Activated CD4-positive, alpha-beta T cell treated with anti-CD3 and anti-CD28 coated beads for 24 hours (primary cell): ENCODE measurements at regions not wholly inside any gene's neighbourhood (a gene's known extent, or its start where the extent isn't known, plus 50 kb on each side); places are given as distances from the start of the nearest gene placed in this dataset.

Experiments
- DNase-seq, 2 donors: peaks; one replicate each; pipeline ENCODE4 v3.0.0-alpha.2; 2020; ENCODE audit warnings: low read depth in 2 of 2

- no peak for DNase-seq
Measured at GRCh38 chr4:136306361-136306760, 1225.9 kb downstream of the PCDH18 start.

DNA sequence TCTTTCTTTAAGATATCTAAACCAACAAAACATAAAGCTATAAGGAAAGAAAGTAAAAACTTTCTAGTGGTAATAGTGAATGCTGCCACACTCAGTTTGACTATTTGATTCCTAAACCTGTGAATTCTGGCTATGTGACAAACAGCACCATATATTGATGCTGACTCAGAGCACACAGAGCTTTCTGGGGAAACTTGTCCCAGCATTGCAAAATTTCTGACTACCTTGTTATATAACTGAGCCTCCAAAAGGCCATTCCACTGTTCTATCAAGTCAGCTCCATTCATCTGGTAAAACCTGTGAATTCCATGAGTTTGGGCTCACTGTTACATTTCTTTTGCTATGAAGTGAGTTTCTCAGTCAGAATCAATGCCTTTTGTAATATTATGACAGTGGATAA lies 1229.7 kb downstream of the PCDH18 start:
- no peak for DNase-seq

- no peak for DNase-seq
Measured at GRCh38 chr4:136301749-136302495, 1230.4 kb downstream of the PCDH18 start.

DNA sequence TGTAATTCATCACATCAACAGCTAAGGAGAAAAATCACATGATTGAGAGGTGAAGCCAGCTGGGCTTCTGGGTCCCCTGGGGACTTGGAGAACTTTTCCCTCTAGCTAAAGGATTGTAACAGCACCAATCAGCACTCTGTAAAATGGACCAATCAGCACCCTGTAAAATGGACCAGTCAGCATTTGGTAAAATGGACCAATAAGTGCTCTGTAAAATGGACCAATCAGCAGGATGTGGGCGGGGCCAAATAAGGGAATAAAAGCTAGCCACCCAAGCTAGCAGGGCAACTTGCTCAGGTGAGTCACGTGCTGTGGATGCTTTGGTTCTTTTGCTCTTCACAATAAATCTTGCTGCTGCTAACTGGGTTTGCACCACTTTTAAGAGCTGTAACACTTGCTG lies 1248.3 kb downstream of the PCDH18 start:
- DNase-seq, result no peak

DNA sequence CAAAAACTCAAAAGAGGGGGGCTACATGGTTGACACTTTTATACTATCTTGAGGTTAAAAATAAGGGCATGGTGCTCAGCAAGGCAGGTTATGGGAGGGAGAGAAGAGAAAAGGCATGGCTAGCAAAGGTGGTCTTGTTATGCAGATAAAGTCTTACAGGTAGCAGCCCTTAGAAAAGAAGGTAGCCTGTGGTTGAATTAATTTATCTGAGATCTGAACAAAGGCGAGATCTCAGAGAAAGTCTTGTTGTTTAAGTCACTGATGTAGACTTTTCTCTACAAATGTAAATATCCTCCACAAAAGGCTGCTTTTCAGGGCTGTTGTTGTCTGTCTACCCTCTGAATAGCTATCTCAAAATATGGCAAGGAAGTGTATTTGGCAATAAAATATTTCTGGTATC lies 1250.4 kb downstream of the PCDH18 start:
- no peak for DNase-seq

DNA sequence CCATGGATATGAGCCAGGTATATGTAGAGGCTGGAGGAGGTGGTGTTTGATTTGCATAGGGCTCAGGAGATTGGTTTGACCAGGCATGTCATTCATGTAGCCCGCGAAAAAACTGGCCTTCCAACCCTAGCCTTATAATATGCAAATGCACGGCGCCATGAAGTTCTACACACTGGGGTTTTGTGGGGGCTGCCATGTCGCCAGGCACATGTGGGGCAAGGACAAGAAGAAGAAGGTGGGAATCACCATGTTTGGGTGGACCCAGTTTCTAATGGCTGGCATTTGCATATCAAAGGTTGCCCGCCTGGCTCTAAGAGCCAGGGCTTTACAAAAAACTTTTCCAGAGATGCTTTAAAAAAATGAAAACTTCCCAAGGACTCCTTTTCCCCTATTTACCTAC lies 1251.0 kb downstream of the PCDH18 start:
- DNase-seq, result no peak

DNA sequence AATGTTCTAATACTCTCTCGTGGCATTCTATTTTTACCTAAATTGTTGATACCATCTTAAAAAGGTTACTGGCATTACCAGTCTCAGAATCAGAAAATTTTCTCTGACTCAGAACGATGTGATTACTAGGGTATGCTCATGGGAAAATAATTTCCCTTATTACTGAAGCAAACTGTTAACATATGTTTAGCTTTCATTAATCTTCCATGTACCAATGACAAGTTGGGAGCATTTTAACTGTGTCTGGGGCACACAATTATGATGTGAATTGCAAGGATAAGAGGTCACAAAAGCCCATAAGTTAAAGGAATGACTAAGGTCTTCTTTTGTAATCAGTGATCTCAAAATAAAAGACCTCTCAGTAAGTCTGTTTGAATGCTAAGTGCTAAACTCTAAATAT lies 1254.6 kb downstream of the PCDH18 start:
- no peak for DNase-seq

DNA sequence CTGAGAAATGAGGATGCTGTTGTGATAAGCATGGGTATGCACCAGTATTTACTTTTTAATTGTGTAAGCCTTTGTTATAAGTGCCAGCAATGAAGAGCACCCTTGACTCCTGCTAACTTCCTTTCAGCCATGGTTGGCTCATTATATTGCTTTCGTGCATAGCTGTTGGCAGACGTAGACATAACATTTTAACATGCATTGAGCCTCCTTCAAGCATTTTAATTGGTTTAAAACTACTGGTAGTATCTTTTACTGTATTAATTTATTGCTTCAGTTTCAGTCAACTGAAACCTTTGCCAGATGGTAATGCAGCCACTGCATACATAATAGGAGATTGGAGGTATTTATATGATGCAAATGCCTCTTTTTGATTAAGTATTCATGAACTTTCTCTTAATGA lies 1285.4 kb downstream of the PCDH18 start:
- DNase-seq, result no peak

GRCh38 chr4:136241221-136241986 lies 1290.9 kb downstream of the PCDH18 start:
- no peak for DNase-seq

- DNase-seq, result no peak
Measured at GRCh38 chr4:136227315-136227714, 1305.0 kb downstream of the PCDH18 start.

GRCh38 chr4:136219592-136220125 lies 1312.6 kb downstream of the PCDH18 start:
- DNase-seq, result no peak

DNA sequence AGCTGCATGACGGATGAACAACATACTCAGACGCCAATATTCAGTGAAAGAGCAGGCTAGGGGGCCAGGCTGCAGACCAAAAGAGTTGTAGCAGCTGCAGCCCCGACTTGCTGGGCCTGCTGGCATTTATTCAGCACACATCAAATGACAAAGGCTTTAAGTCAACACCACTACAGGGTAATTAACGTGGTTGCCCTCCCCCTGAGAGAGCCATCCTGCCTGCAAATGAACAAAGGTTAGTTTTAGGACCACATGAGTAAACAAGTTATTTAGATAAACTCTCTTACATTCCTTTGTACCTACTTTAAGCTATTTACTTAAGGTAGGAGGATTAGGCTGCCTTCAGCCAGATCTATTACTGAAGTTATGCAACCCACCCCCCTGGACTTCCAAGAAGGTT lies 1329.1 kb downstream of the PCDH18 start:
- DNase-seq, result no peak

GRCh38 chr4:136198358-136198757 lies 1333.9 kb downstream of the PCDH18 start:
- no peak for DNase-seq

DNA sequence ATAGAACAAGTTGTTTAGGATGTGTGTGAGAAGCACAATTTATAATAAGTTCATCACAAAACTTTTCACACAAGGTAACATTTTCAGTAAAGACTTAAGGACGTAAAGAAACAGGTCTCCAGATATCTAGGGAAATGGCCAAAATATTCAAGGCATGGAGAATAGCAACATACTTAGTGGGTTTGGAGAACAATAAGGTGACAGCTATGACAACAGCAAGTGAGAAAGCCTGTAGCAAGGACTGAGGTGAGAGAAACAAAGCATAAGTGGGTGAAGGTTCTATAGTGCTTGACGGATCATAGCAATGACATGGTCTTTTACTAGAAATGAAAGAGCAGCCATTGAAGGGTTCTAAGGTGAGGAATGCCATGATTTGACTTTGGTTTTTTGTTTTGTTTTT lies 1337.3 kb downstream of the PCDH18 start:
- DNase-seq, result no peak

GRCh38 chr4:136186650-136187049 lies 1345.6 kb downstream of the PCDH18 start:
- DNase-seq, result no peak

GRCh38 chr4:136183513-136183912 lies 1348.8 kb downstream of the PCDH18 start:
- DNase-seq, result no peak

- no peak for DNase-seq
Measured at GRCh38 chr4:136156947-136157346, 1375.3 kb downstream of the PCDH18 start.

DNA sequence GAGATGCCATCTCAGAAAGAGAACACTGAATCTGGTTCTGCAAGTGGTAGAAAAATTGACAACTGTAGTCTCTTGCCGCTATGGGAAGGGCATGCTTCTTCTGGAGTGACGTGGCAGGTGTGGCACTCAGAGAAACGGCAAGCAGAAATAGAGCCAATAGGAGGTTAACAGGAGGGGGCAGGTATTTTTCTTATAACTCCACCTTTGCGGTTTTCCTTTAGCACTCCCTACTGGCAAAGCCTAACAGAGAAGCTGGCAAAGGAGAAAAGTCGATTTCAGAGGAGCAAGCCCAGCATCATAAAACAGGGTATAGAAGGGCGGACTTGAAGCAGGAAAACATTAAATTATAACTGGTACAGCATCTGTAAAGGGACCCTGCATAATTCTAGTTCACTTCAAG lies 1382.2 kb downstream of the PCDH18 start:
- no peak for DNase-seq

- no peak for DNase-seq
Measured at GRCh38 chr4:136136601-136137000, 1395.7 kb downstream of the PCDH18 start.

- DNase-seq, result no peak
Measured at GRCh38 chr4:136124251-136124745, 1408.0 kb downstream of the PCDH18 start.

GRCh38 chr4:136121426-136121825 lies 1410.9 kb downstream of the PCDH18 start:
- no peak for DNase-seq

DNA sequence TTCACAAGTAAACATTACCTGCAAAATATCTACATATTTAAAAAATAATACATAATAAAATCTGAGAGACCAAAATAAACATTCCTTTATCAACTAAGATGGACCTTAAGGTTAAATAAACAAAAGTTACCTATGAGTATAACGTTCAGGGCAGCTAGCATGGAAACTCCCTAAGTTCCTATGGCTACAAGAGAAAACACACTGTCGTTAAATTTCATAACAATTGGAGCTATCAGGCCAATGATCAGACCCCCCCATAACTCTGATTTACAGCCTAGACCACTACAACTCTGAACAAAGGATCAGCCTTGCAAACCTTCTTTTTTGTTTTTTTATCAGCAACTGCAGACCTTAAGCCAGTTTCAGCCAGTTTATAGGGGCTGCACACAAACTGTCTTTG lies 1418.4 kb downstream of the PCDH18 start:
- DNase-seq, result no peak

GRCh38 chr4:136112116-136112515 lies 1420.2 kb downstream of the PCDH18 start:
- DNase-seq, result no peak
